Vagina (tissue), 2 donors: ENCODE measurements at regions not wholly inside any gene's neighbourhood (a gene's known extent, or its start where the extent isn't known, plus 50 kb on each side); places are given as distances from the start of the nearest gene placed in this dataset.

ENCODE experiments used
- POLR2AphosphoS5 ChIP-seq, 2 donors: sonication (generic); formaldehyde crosslinking; IDR thresholded peaks; one replicate each; pipeline ENCODE4 v1.9.0; 2017; ENCODE audit warnings: antibody characterized with exemption in 2 of 2, mild to moderate bottlenecking in 2 of 2, low read depth in 1 of 2; ENCODE audit not compliant: insufficient read depth in 1 of 2
- TF ChIP-seq, protein P1 (sequence below), 3 experiments: fragments of 450-650 bp in 2 of 3; fragments of 200-600 bp in 1 of 3; sonication (generic) in 1 of 3; IDR thresholded peaks; one replicate each; pipeline ENCODE4 v1.5.1; 2017 to 2019; ENCODE audit warnings: antibody characterized with exemption in 3 of 3, mild to moderate bottlenecking in 2 of 3, moderate library complexity in 2 of 3

DNA sequence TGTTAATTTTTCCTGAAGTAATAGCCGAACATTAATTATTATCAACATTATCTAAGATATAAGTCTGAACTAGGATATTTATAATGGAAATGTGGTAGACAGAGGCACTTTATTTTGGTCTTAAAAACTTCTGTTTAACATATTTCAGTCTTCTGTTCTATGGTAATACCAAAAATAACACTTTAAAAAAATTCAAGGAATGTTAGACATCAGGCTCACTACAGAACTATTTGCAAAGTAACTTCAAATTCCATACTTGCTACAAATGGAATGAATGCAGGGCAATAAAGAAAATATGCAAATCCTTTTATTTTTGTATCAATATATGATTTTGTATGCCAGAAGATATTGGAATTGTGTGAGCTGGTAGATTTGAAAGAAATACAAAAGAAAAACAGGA lies 345.5 kb upstream of the DSEL start:
- TF ChIP-seq, protein P1, sequence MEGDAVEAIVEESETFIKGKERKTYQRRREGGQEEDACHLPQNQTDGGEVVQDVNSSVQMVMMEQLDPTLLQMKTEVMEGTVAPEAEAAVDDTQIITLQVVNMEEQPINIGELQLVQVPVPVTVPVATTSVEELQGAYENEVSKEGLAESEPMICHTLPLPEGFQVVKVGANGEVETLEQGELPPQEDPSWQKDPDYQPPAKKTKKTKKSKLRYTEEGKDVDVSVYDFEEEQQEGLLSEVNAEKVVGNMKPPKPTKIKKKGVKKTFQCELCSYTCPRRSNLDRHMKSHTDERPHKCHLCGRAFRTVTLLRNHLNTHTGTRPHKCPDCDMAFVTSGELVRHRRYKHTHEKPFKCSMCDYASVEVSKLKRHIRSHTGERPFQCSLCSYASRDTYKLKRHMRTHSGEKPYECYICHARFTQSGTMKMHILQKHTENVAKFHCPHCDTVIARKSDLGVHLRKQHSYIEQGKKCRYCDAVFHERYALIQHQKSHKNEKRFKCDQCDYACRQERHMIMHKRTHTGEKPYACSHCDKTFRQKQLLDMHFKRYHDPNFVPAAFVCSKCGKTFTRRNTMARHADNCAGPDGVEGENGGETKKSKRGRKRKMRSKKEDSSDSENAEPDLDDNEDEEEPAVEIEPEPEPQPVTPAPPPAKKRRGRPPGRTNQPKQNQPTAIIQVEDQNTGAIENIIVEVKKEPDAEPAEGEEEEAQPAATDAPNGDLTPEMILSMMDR (IDR thresholded peaks at IDR 0.05): no peak
- no peak for TF ChIP-seq POLR2AphosphoS5 (IDR thresholded peaks at IDR 0.05; ENCODE audit: insufficient read depth in 1 of 2, low read depth in 1 of 2)
